K562 (cell line): ENCODE measurements at regions not wholly inside any gene's neighbourhood (a gene's known extent, or its start where the extent isn't known, plus 50 kb on each side); places are given as distances from the start of the nearest gene placed in this dataset.

Source experiments
- ATAC-seq: fragments of 200-7000 bp; cut with Tn5 transposase; 3 replicates; pipeline ENCODE4 v1.9.1; 2020; ENCODE audit warnings: moderate library complexity
- BruUV-seq: library from RNA; stranded (reverse); fragments of 400-500 nt; replicated peaks from 2 replicates; lab custom pipeline; 2021; lab: Mats Ljungman, UMichigan
- CTCF ChIA-PET: fragments of 300-600 bp; formaldehyde crosslinking; extraction: SDS; loops from one replicate; lab custom pipeline; 2021; ENCODE audit warnings: low intra/inter-chr PET ratio; lab: Yijun Ruan, JAX
- POLR2A ChIA-PET: fragments of 300-600, 350-650 bp; sonication (Branson Sonifier 250); formaldehyde crosslinking; extraction: SDS; loops from one replicate; lab custom pipeline; 2021; ENCODE audit warnings: antibody characterized with exemption, inconsistent platforms; lab: Yijun Ruan, JAX
- DNase-seq, 4 experiments: peaks; one replicate each; pipeline versions ENCODE4 v3.0.0 to v3.0.0-alpha.2; 2011 to 2018; ENCODE audit warnings: low spot score in 3 of 4, mixed read lengths in 3 of 4; ENCODE audit errors: extremely low read depth in 1 of 4
- FAIRE-seq: peaks from 2 replicates; lab custom pipeline; 2011; peaks lifted over from hg19 to GRCh38; lab: Jason Lieb, UNC
- H2AFZ ChIP-seq: 2 replicates; pipeline ENCODE4 v1.6.0; 2011; ENCODE audit warnings: low read depth, low read length, control low read depth, inconsistent platforms
- H3K27ac ChIP-seq: fragments of 200-600 bp; 3 replicates; pipeline ENCODE4 v1.8.0; 2011; ENCODE audit warnings: low read depth, mild to moderate bottlenecking, control low read depth, inconsistent platforms, low read length, moderate library complexity, mixed read lengths; ENCODE audit errors: extremely low read depth
- H3K27me3 ChIP-seq, 2 experiments: fragments of 300-600 bp in 1 of 2; 2 replicates in 1 of 2; 3 replicates in 1 of 2; pipeline versions ENCODE4 v1.6.0 to v1.8.0; 2011; ENCODE audit warnings: inconsistent platforms in 2 of 2, low read length in 2 of 2, mild to moderate bottlenecking in 1 of 2, mixed read lengths in 1 of 2, moderate library complexity in 1 of 2; ENCODE audit not compliant: control insufficient read depth in 2 of 2, insufficient read depth in 2 of 2
- H3K36me3 ChIP-seq: fragments of 300-600 bp; 3 replicates; pipeline ENCODE4 v1.8.0; 2011; ENCODE audit warnings: mild to moderate bottlenecking, low read length, inconsistent platforms; ENCODE audit not compliant: control insufficient read depth, insufficient read depth
- H3K4me1 ChIP-seq, 2 experiments: fragments of 200-600 bp in 1 of 2; replicated peaks in 1 of 2; 2 replicates in 1 of 2; 3 replicates in 1 of 2; pipeline versions ENCODE4 v1.5.1 to v1.8.0; 2011; ENCODE audit warnings: inconsistent platforms in 2 of 2, low read length in 2 of 2, mild to moderate bottlenecking in 1 of 2, mixed read lengths in 1 of 2, moderate library complexity in 1 of 2; ENCODE audit not compliant: control insufficient read depth in 2 of 2, insufficient read depth in 2 of 2
- H3K4me2 ChIP-seq: 2 replicates; pipeline ENCODE4 v1.6.1; 2011; ENCODE audit warnings: low read length, control low read depth, inconsistent platforms, mixed read lengths; ENCODE audit not compliant: insufficient read depth
- H3K4me3 ChIP-seq: fragments of 200-600 bp; sonication (generic), shearing (Covaris generic); 2 replicates; pipeline ENCODE4 v1.5.1; 2016; ENCODE audit warnings: control low read depth, inconsistent platforms
- H3K79me2 ChIP-seq: fragments of 200-600 bp; 3 replicates; pipeline ENCODE4 v1.8.0; 2011; ENCODE audit warnings: low read length, inconsistent platforms; ENCODE audit not compliant: control insufficient read depth, insufficient read depth
- H3K9ac ChIP-seq, 2 experiments: 2 replicates each; pipeline versions ENCODE4 v1.6.0 to v1.6.1; 2011; ENCODE audit warnings: low read depth in 2 of 2, low read length in 2 of 2, control low read depth in 1 of 2, inconsistent platforms in 1 of 2, mild to moderate bottlenecking in 1 of 2, mixed read lengths in 1 of 2; ENCODE audit not compliant: insufficient read depth in 1 of 2
- H3K9me1 ChIP-seq: one replicate; pipeline ENCODE4 v1.6.0; 2011; ENCODE audit warnings: inconsistent platforms, mild to moderate bottlenecking, low read length, moderate library complexity; ENCODE audit not compliant: control insufficient read depth, insufficient read depth
- H3K9me3 ChIP-seq: replicated peaks from 2 replicates; pipeline ENCODE4 v1.5.1; 2011; ENCODE audit warnings: low read depth, low read length, inconsistent platforms; ENCODE audit not compliant: control insufficient read depth, insufficient read depth
- H4K20me1 ChIP-seq: replicated peaks from 2 replicates; pipeline ENCODE4 v1.6.1; 2011; ENCODE audit warnings: low read length, inconsistent platforms, mixed read lengths; ENCODE audit not compliant: control insufficient read depth, insufficient read depth
- CHCHD3 ChIP-seq: fragments of 250-450 bp; sonication (Bioruptor Pico); IDR thresholded peaks from 2 replicates; pipeline ENCODE4 v2.1.2; 2022; ENCODE audit warnings: mild to moderate bottlenecking
- EHMT2 ChIP-seq: fragments of 450-650 bp; IDR thresholded peaks from 2 replicates; pipeline ENCODE4 v1.6.1; 2018; ENCODE audit warnings: antibody characterized with exemption
- EWSR1 ChIP-seq: fragments of 450-650 bp; IDR thresholded peaks from 2 replicates; pipeline ENCODE4 v1.6.1; 2018; ENCODE audit warnings: borderline replicate concordance, mild to moderate bottlenecking, low read depth, moderate library complexity; ENCODE audit not compliant: partially characterized antibody
- HDAC6 ChIP-seq: IDR thresholded peaks from 2 replicates; pipeline ENCODE4 v1.6.1; 2012; ENCODE audit warnings: low read depth, mild to moderate bottlenecking, control low read depth, inconsistent platforms, low read length, moderate library complexity
- HMG20B ChIP-seq: fragments of 250-450 bp; sonication (Bioruptor Pico); IDR thresholded peaks from 2 replicates; pipeline ENCODE4 v1.5.0; 2021; ENCODE audit warnings: mild to moderate bottlenecking
- HNRNPK ChIP-seq: fragments of 200-400 bp; formaldehyde crosslinking; IDR thresholded peaks from one replicate; pipeline ENCODE4 v1.6.1; 2018; ENCODE audit warnings: mild to moderate bottlenecking, low read depth, low read length; ENCODE audit not compliant: poor library complexity, severe bottlenecking
- HOXB6 ChIP-seq: fragments of 250-450 bp; sonication (Bioruptor Pico); IDR thresholded peaks from 2 replicates; pipeline ENCODE4 v1.5.1; 2022; ENCODE audit warnings: mild to moderate bottlenecking, borderline replicate concordance
- NCOA6 ChIP-seq: fragments of 450-650 bp; IDR thresholded peaks from 2 replicates; pipeline ENCODE4 v1.6.1; 2017; ENCODE audit warnings: mild to moderate bottlenecking
- ZNF134 ChIP-seq: fragments of 250-450 bp; sonication (Bioruptor Pico); conservative IDR thresholded peaks from 2 replicates; pipeline ENCODE4 v1.4.0; 2020
- ZNF165 ChIP-seq: fragments of 250-450 bp; sonication (Bioruptor Pico); IDR thresholded peaks from 2 replicates; pipeline ENCODE4 v1.4.0; 2020; ENCODE audit warnings: borderline replicate concordance
- ZNF347 ChIP-seq: fragments of 450-650 bp; formaldehyde crosslinking; IDR thresholded peaks from 2 replicates; pipeline ENCODE4 v1.4.0; 2020; ENCODE audit warnings: low read depth, mild to moderate bottlenecking, moderate library complexity
- ZNF77 ChIP-seq: fragments of 250-450 bp; sonication (Bioruptor Pico); IDR thresholded peaks from 2 replicates; pipeline ENCODE4 v1.5.0; 2020
- WGBS: fragments of 100-300 bp; shearing (Covaris generic); methylation state at CpG from one replicate; pipeline ENCODE4 v1.1.6; 2016; ENCODE audit warnings: low coverage, mixed read lengths; ENCODE audit not compliant: insufficient coverage; ENCODE audit errors: missing lambda C conversion rate; 5-methylcytosine and 5-hydroxymethylcytosine counted together
- in situ Hi-C: fragments of 300-500 bp; cut with MboI; formaldehyde crosslinking; loops from 4 replicates; pipeline ENCODE4 v1.15.0; 2018; ENCODE audit warnings: inconsistent platforms, mixed read lengths
- intact Hi-C: fragments of 100-400 bp; cut with micrococcal nuclease; formaldehyde crosslinking; loops from 2 replicates; pipeline ENCODE4 v1.14.2; 2022
- TF ChIP-seq, protein P1 (sequence below): fragments of 250-450 bp; sonication (Bioruptor Pico); IDR thresholded peaks from 2 replicates; pipeline ENCODE4 v1.4.0; 2020; ENCODE audit warnings: mild to moderate bottlenecking, moderate library complexity
- TF ChIP-seq, protein P2 (sequence below), 2 experiments: fragments of 450-650 bp; IDR thresholded peaks; 2 replicates each; pipeline ENCODE4 v1.6.1; 2016
- TF ChIP-seq, protein P3 (sequence below), 2 experiments: fragments of 250-450 bp in 1 of 2; fragments of 450-650 bp in 1 of 2; sonication (Bioruptor Pico) in 1 of 2; IDR thresholded peaks; 2 replicates each; pipeline versions ENCODE4 v1.6.1 to v1.8.0; 2016 to 2021; ENCODE audit warnings: mild to moderate bottlenecking in 2 of 2, moderate library complexity in 2 of 2, missing compliant biosample characterization in 1 of 2, missing genetic modification characterization in 1 of 2
- TF ChIP-seq, protein P4 (sequence below): sonication (generic); formaldehyde crosslinking; IDR thresholded peaks from 2 replicates; pipeline ENCODE4 v1.8.0; 2022; ENCODE audit warnings: mild to moderate bottlenecking, low read depth, missing genetic modification reagents

DNA sequence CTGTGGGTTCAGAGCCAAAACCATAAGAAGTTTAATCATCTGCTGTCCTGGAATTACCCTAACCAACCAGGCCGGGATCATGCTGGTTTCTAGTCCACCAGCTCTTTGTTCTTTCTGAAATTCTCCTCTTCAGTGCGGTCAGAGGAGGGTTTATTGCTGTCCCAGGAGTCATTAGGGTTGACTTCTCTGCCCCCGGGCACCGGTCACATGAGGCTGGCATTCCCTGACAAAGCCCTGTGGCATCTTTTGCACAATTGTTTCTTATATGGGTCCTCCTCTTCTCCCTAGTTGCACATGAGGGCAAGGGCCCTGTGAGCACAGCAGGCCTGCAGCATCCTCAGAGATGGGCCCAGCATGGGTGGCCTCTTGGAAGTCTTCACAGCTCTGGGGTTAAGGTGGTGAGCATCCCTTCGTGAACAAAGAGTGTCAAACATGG is 243.9 kb downstream of the IRF8 start (continued):
- TF ChIP-seq ZNF77 (CRISPR knock-in tag) (no peak), EWSR1 (no peak), CHCHD3 (CRISPR knock-in tag) (no peak), HOXB6 (CRISPR knock-in tag) (no peak), HNRNPK (no peak), HDAC6 (no peak), ZNF347 (CRISPR knock-in tag) (no peak), EHMT2 (no peak)
- TF ChIP-seq, protein P1, sequence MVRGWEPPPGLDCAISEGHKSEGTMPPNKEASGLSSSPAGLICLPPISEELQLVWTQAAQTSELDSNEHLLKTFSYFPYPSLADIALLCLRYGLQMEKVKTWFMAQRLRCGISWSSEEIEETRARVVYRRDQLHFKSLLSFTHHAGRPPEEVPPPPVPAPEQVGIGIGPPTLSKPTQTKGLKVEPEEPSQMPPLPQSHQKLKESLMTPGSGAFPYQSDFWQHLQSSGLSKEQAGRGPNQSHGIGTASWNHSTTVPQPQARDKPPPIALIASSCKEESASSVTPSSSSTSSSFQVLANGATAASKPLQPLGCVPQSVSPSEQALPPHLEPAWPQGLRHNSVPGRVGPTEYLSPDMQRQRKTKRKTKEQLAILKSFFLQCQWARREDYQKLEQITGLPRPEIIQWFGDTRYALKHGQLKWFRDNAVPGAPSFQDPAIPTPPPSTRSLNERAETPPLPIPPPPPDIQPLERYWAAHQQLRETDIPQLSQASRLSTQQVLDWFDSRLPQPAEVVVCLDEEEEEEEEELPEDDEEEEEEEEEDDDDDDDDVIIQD, result no peak

DNA sequence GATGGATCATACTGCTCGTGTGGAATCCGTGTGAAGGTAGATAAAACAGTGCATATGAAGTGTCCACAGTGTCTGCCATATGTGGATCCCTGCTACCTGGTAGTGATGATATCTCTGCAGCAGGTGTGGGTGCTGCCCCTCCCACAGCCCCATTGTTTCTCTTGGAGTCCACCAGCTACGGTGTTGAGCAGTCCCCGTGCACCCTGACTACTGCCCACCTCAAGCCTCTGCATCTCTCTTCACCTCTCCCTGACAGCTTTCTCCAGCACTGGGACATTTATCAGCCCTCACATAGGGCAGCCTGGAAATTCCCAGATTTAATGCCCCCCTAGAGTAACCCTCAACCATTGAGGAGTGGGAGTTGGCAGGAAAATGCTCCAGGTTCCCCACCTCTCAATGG is 244.7 kb downstream of the IRF8 start:
- DNase-seq, result no peak
- FAIRE-seq, result no peak
- ATAC-seq, result no peak
- WGBS, result 3% methylated on average over 4 of the region's 4 CpGs
- no peak for TF ChIP-seq NCOA6
- no peak for TF ChIP-seq ZNF134 (CRISPR knock-in tag)
- no peak for TF ChIP-seq ZNF165 (CRISPR knock-in tag)
- TF ChIP-seq HMG20B (CRISPR knock-in tag), result no peak
- TF ChIP-seq, protein P2, sequence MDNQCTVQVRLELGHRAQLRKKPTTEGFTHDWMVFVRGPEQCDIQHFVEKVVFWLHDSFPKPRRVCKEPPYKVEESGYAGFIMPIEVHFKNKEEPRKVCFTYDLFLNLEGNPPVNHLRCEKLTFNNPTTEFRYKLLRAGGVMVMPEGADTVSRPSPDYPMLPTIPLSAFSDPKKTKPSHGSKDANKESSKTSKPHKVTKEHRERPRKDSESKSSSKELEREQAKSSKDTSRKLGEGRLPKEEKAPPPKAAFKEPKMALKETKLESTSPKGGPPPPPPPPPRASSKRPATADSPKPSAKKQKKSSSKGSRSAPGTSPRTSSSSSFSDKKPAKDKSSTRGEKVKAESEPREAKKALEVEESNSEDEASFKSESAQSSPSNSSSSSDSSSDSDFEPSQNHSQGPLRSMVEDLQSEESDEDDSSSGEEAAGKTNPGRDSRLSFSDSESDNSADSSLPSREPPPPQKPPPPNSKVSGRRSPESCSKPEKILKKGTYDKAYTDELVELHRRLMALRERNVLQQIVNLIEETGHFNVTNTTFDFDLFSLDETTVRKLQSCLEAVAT (IDR thresholded peaks at IDR 0.05), result no peak
- TF ChIP-seq, protein P3, sequence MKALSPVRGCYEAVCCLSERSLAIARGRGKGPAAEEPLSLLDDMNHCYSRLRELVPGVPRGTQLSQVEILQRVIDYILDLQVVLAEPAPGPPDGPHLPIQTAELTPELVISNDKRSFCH (CRISPR knock-in tag; IDR thresholded peaks at IDR 0.05), result no peak
- TF ChIP-seq, protein P3 (tag; IDR thresholded peaks at IDR 0.05), result no peak
- TF ChIP-seq, protein P4, sequence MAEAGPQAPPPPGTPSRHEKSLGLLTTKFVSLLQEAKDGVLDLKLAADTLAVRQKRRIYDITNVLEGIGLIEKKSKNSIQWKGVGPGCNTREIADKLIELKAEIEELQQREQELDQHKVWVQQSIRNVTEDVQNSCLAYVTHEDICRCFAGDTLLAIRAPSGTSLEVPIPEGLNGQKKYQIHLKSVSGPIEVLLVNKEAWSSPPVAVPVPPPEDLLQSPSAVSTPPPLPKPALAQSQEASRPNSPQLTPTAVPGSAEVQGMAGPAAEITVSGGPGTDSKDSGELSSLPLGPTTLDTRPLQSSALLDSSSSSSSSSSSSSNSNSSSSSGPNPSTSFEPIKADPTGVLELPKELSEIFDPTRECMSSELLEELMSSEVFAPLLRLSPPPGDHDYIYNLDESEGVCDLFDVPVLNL (CRISPR knock-in tag), result no peak
- no TSS peak for BruUV-seq
- no peaks in the 10 kb centered on the region for H4K20me1 ChIP-seq
- H3K27me3 ChIP-seq, result peaks cover 5 to 8% of the 10 kb centered on the region in 2 experiments; a peak in 3 of 5 replicates
- ChIA-PET POLR2A (no interaction called here), CTCF (no interaction called here)
- no peaks in the 10 kb centered on the region for H3K79me2 ChIP-seq
- no peaks in the 10 kb centered on the region for H3K36me3 ChIP-seq
- H3K9me3 ChIP-seq, result no peaks in the 10 kb centered on the region
- H2AFZ ChIP-seq, result no peak overlapping the region
- H3K9me1 ChIP-seq, result no peaks in the 10 kb centered on the region
- no peak overlapping the region for H3K27ac ChIP-seq
- in situ Hi-C loops (no loop called here), intact Hi-C loops (no loop called here)
- H3K9ac ChIP-seq, result no peak overlapping the region
- H3K4me3 ChIP-seq, result no peak overlapping the region
- H3K4me1 ChIP-seq, result no peaks in the 10 kb centered on the region
- no peak overlapping the region for H3K4me2 ChIP-seq
